PC-9 (cell line): ENCODE measurements at regions not wholly inside any gene's neighbourhood (a gene's known extent, or its start where the extent isn't known, plus 50 kb on each side); places are given as distances from the start of the nearest gene placed in this dataset.
"Not testable (repeated sequence)": the region's sequence is repeated elsewhere in the genome, so short reads cannot be mapped to it uniquely, and the experiment has no call there.

Experiments
- BruUV-seq: library from RNA; stranded (reverse); fragments of 400-500 nt; replicated peaks from 2 replicates; lab custom pipeline; 2021; lab: Mats Ljungman, UMichigan
- CTCF ChIA-PET: fragments of 300-600 bp; sonication (Branson Sonifier 250); formaldehyde crosslinking; loops from one replicate; lab custom pipeline; 2022; ENCODE audit warnings: antibody characterized with exemption; lab: Charles Lee
- POLR2A ChIA-PET: fragments of 300-600 bp; sonication (Branson Sonifier 250); formaldehyde crosslinking; loops from one replicate; lab custom pipeline; 2022; ENCODE audit warnings: antibody characterized with exemption; ENCODE audit not compliant: unreplicated experiment; lab: Charles Lee
- DNase-seq, 2 experiments: peaks; one replicate each; pipeline versions ENCODE4 v3.0.0 to v3.0.0-alpha.2; 2015 to 2022; ENCODE audit warnings: mixed read lengths in 1 of 2
- H2AFZ ChIP-seq: fragments of 200-600 bp; sonication (generic); 2 replicates; pipeline ENCODE4 v1.8.1; 2017; ENCODE audit warnings: antibody characterized with exemption
- H3F3A ChIP-seq: fragments of 200-600 bp; sonication (generic); 2 replicates; pipeline ENCODE4 v1.8.1; 2017; ENCODE audit warnings: antibody characterized with exemption, mild to moderate bottlenecking, low read depth; ENCODE audit not compliant: insufficient read depth
- H3K27ac ChIP-seq: fragments of 200-600 bp; sonication (generic); 2 replicates; pipeline ENCODE4 v1.6.1; 2016; ENCODE audit warnings: mixed run types
- H3K27me3 ChIP-seq: fragments of 200-600 bp; sonication (generic); 2 replicates; pipeline ENCODE4 v1.6.1; 2016; ENCODE audit warnings: low read depth, mixed run types; ENCODE audit not compliant: insufficient read depth
- H3K36me3 ChIP-seq: fragments of 200-600 bp; sonication (generic); 2 replicates; pipeline ENCODE4 v1.6.1; 2016; ENCODE audit warnings: low read depth, mixed run types
- H3K4me1 ChIP-seq: fragments of 200-600 bp; sonication (generic); replicated peaks from 2 replicates; pipeline ENCODE4 v1.6.1; 2016; ENCODE audit warnings: mixed run types; ENCODE audit not compliant: insufficient read depth
- H3K4me2 ChIP-seq: fragments of 200-600 bp; sonication (generic); 2 replicates; pipeline ENCODE4 v1.6.1; 2017; ENCODE audit warnings: mixed run types
- H3K4me3 ChIP-seq: fragments of 200-600 bp; sonication (generic); 2 replicates; pipeline ENCODE4 v1.6.1; 2016; ENCODE audit warnings: mixed run types
- H3K79me2 ChIP-seq: fragments of 200-600 bp; sonication (generic); 2 replicates; pipeline ENCODE4 v1.6.1; 2017; ENCODE audit warnings: low read depth, mixed run types
- H3K9me2 ChIP-seq: fragments of 200-600 bp; sonication (generic); 2 replicates; pipeline ENCODE4 v1.8.1; 2017; ENCODE audit warnings: mild to moderate bottlenecking; ENCODE audit not compliant: insufficient read depth
- H3K9me3 ChIP-seq: fragments of 200-600 bp; sonication (generic); 2 replicates; pipeline ENCODE4 v1.8.1; 2016; ENCODE audit warnings: low read depth; ENCODE audit not compliant: insufficient read depth
- H4K20me1 ChIP-seq: fragments of 200-600 bp; sonication (generic); 2 replicates; pipeline ENCODE4 v1.8.1; 2017; ENCODE audit not compliant: insufficient read depth
- CTCF ChIP-seq: fragments of 200-600 bp; sonication (generic); conservative IDR thresholded peaks from 2 replicates; pipeline ENCODE4 v1.6.1; 2017; ENCODE audit warnings: mixed run types, antibody characterized with exemption, mild to moderate bottlenecking, moderate library complexity
- EZH2 ChIP-seq: fragments of 200-600 bp; sonication (generic); IDR thresholded peaks from 2 replicates; pipeline ENCODE4 v1.8.0; 2017; ENCODE audit warnings: antibody characterized with exemption, low read depth
- intact Hi-C: fragments of 100-400 bp; cut with micrococcal nuclease; formaldehyde crosslinking; loops from one replicate; pipeline ENCODE4 v1.10.0; 2022; ENCODE audit not compliant: unreplicated experiment

GRCh38 chr5:97570242-97570641, 387.2 kb upstream of the RIOK2 start:
- Histone ChIP-seq H2AFZ (no peak overlapping the region), H3K27me3 (no peaks in the 10 kb centered on the region), H3K79me2 (no peaks in the 10 kb centered on the region), H3K9me2 (no peaks in the 10 kb centered on the region), H3K9me3 (peaks cover 5% of the 10 kb centered on the region; the same call in 1 of the 2 replicates), H4K20me1 (no peaks in the 10 kb centered on the region), H3F3A (no peaks in the 10 kb centered on the region), H3K36me3 (no peaks in the 10 kb centered on the region), H3K27ac (no peak overlapping the region), H3K4me2 (no peak overlapping the region), H3K4me3 (no peak overlapping the region), H3K4me1 (no peaks in the 10 kb centered on the region)
- no TSS peak for BruUV-seq
- POLR2A ChIA-PET: no interaction called here
- intact Hi-C loops: no loop called here
- no peak for DNase-seq
- CTCF ChIA-PET: no interaction called here
- TF ChIP-seq CTCF (no peak), EZH2 (no peak)

GRCh38 chr5:97575322-97575721, 392.3 kb upstream of the RIOK2 start:
- ChIA-PET POLR2A (no interaction called here), CTCF (no interaction called here)
- Histone ChIP-seq H3K4me1 (no peaks in the 10 kb centered on the region), H3K4me3 (no peak overlapping the region), H2AFZ (no peak overlapping the region), H3K4me2 (no peak overlapping the region), H3K36me3 (no peaks in the 10 kb centered on the region), H3K79me2 (no peaks in the 10 kb centered on the region), H3F3A (no peaks in the 10 kb centered on the region), H4K20me1 (no peaks in the 10 kb centered on the region), H3K9me2 (no peaks in the 10 kb centered on the region), H3K9me3 (peaks cover under 1% of the 10 kb centered on the region), H3K27ac (no peak overlapping the region), H3K27me3 (no peaks in the 10 kb centered on the region)
- no peak for DNase-seq
- TF ChIP-seq CTCF: no peak
- no peak for TF ChIP-seq EZH2
- intact Hi-C loops: no loop called here
- no TSS peak for BruUV-seq

GRCh38 chr5:97576956-97577355, 393.9 kb upstream of the RIOK2 start:
- no peaks in the 10 kb centered on the region for H3K9me2 ChIP-seq

GRCh38 chr5:97579977-97580376, 396.9 kb upstream of the RIOK2 start:
- POLR2A ChIA-PET, DNase-seq, BruUV-seq: not testable (repeated sequence)

More at GRCh38 chr5:97576956-97577355, 393.9 kb upstream of the RIOK2 start:
- no peaks in the 10 kb centered on the region for H4K20me1 ChIP-seq
- H3K4me3 ChIP-seq: no peak overlapping the region
- H3K27me3 ChIP-seq: no peaks in the 10 kb centered on the region
- H3F3A ChIP-seq: no peaks in the 10 kb centered on the region
- no peaks in the 10 kb centered on the region; the same call in none of the 2 replicates for H3K9me3 ChIP-seq
- no peaks in the 10 kb centered on the region for H3K36me3 ChIP-seq
- no peaks in the 10 kb centered on the region for H3K79me2 ChIP-seq
- BruUV-seq: no TSS peak
- intact Hi-C loops: no loop called here
- no peak overlapping the region for H3K4me2 ChIP-seq
- ChIA-PET CTCF (no interaction called here), POLR2A (no interaction called here)
- H3K27ac ChIP-seq: no peak overlapping the region
- no peak for TF ChIP-seq EZH2
- TF ChIP-seq CTCF: no peak
- DNase-seq: no peak
- H3K4me1 ChIP-seq: no peaks in the 10 kb centered on the region
- no peak overlapping the region for H2AFZ ChIP-seq

More at GRCh38 chr5:97579977-97580376, 396.9 kb upstream of the RIOK2 start:
- H3K4me1 ChIP-seq, H4K20me1 ChIP-seq, H3K79me2 ChIP-seq, H3K4me3 ChIP-seq, H3K27ac ChIP-seq, H3K9me2 ChIP-seq, H3K9me3 ChIP-seq, H3K36me3 ChIP-seq, H2AFZ ChIP-seq, H3F3A ChIP-seq, intact Hi-C loops, CTCF ChIA-PET, H3K4me2 ChIP-seq, H3K27me3 ChIP-seq: not testable (repeated sequence)
